Fibroblast of lung (primary cell): ENCODE measurements at regions not wholly inside any gene's neighbourhood (a gene's known extent, or its start where the extent isn't known, plus 50 kb on each side); places are given as distances from the start of the nearest gene placed in this dataset.

ENCODE experiments used
- CTCF ChIP-seq, 2 donors: IDR thresholded peaks in 1 of 2; conservative IDR thresholded peaks in 1 of 2; 1 replicate in 1 of 2; 2 replicates in 1 of 2; pipeline ENCODE4 v1.5.1; 2011 to 2012; ENCODE audit warnings: low read length in 2 of 2, control low read depth in 1 of 2, inconsistent platforms in 1 of 2, low read depth in 1 of 2, mild to moderate bottlenecking in 1 of 2
- EZH2 ChIP-seq: IDR thresholded peaks from 2 replicates; pipeline ENCODE4 v1.5.1; 2012; ENCODE audit warnings: low read length, control low read depth, mild to moderate bottlenecking; ENCODE audit errors: missing control alignments

- no peak for TF ChIP-seq CTCF (conservative IDR thresholded peaks at IDR 0.05 in 1 of 2, IDR thresholded peaks at IDR 0.05 in 1 of 2; ENCODE audit: low read depth in 1 of 2, low read length in 2 of 2)
- TF ChIP-seq EZH2: no peak
Observed at GRCh38 chr12:127928178-127928577, 338.8 kb upstream of the TMEM132C start.
